22Rv1 (cell line): ENCODE measurements at regions not wholly inside any gene's neighbourhood (a gene's known extent, or its start where the extent isn't known, plus 50 kb on each side); places are given as distances from the start of the nearest gene placed in this dataset.

ENCODE experiments used
- H3K27ac ChIP-seq: fragments of 450-650 bp; 2 replicates; pipeline ENCODE4 v1.5.1; 2017
- ZFX ChIP-seq: fragments of 450-650 bp; IDR thresholded peaks from 2 replicates; pipeline ENCODE4 v1.6.1; 2017; ENCODE audit warnings: antibody characterized with exemption, borderline replicate concordance
- TF ChIP-seq, protein P1 (sequence below): fragments of 450-650 bp; IDR thresholded peaks from 2 replicates; pipeline ENCODE4 v1.5.1; 2017; ENCODE audit warnings: mild to moderate bottlenecking

GRCh38 chr2:123811846-123812245, 213.2 kb upstream of the CNTNAP5 start:
- TF ChIP-seq ZFX, result no peak
- TF ChIP-seq, protein P1, sequence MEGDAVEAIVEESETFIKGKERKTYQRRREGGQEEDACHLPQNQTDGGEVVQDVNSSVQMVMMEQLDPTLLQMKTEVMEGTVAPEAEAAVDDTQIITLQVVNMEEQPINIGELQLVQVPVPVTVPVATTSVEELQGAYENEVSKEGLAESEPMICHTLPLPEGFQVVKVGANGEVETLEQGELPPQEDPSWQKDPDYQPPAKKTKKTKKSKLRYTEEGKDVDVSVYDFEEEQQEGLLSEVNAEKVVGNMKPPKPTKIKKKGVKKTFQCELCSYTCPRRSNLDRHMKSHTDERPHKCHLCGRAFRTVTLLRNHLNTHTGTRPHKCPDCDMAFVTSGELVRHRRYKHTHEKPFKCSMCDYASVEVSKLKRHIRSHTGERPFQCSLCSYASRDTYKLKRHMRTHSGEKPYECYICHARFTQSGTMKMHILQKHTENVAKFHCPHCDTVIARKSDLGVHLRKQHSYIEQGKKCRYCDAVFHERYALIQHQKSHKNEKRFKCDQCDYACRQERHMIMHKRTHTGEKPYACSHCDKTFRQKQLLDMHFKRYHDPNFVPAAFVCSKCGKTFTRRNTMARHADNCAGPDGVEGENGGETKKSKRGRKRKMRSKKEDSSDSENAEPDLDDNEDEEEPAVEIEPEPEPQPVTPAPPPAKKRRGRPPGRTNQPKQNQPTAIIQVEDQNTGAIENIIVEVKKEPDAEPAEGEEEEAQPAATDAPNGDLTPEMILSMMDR, result no peak

GRCh38 chr2:123816203-123816602, 208.9 kb upstream of the CNTNAP5 start:
- TF ChIP-seq, protein P1, result no peak
- TF ChIP-seq ZFX, result no peak
- no peak overlapping the region for H3K27ac ChIP-seq

More at GRCh38 chr2:123811846-123812245, 213.2 kb upstream of the CNTNAP5 start:
- H3K27ac ChIP-seq, result no peak overlapping the region

DNA sequence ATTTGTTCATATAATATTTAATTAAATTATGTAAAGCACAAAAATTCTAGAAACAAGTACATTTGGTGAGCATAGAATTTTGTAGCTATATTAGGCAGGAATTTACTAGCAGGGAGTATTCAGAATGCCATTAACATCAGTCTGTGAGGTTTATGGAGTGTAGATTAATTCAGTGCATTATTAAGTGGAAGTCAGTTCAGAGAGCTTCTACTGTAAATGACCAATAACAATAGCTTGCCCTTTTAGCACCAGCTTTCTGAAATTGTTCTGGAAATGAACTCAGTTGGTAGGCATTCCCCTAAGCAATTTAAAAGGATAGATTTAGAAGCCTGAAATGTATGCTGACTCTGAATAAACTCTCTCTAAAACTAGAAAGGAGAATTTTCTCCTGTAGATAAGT, 208.2 kb upstream of the CNTNAP5 start:
- no peak overlapping the region for H3K27ac ChIP-seq
- TF ChIP-seq, protein P1, result no peak
- no peak for TF ChIP-seq ZFX

GRCh38 chr2:123826729-123827271, 198.3 kb upstream of the CNTNAP5 start:
- TF ChIP-seq, protein P1, result no peak
- no peak for TF ChIP-seq ZFX
- no peak overlapping the region for H3K27ac ChIP-seq

GRCh38 chr2:123839326-123839725, 185.8 kb upstream of the CNTNAP5 start:
- H3K27ac ChIP-seq, result no peak overlapping the region
- TF ChIP-seq, protein P1, result no peak
- TF ChIP-seq ZFX, result no peak

- no peak overlapping the region for H3K27ac ChIP-seq
- no peak for TF ChIP-seq ZFX
- TF ChIP-seq, protein P1, result no peak
Observed at GRCh38 chr2:123840016-123840415, 185.1 kb upstream of the CNTNAP5 start.

DNA sequence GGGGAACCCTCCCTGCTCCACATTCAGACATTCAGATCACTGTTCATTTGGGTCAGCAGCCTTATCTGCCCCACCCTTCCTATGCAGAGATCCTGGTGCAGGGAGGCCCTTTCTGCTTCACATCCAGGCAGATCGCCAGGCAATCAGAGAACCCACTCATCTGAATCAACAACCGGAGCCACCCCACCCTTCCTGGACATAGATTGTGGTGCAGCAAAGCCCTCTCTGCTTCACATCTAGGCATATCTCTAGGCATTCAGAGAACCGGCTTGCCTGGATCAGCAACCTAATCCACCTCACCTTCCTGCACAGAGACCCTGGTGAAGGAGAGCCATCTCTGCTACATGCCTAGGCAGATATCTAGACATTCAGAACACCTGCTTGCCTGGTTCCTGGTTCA, 184.5 kb upstream of the CNTNAP5 start:
- no peak overlapping the region for H3K27ac ChIP-seq
- TF ChIP-seq, protein P1, result no peak
- TF ChIP-seq ZFX, result no peak
